ENCODE measurements at regions not wholly inside any gene's neighbourhood (a gene's known extent, or its start where the extent isn't known, plus 50 kb on each side); places are given as distances from the start of the nearest gene placed in this dataset.

DNA sequence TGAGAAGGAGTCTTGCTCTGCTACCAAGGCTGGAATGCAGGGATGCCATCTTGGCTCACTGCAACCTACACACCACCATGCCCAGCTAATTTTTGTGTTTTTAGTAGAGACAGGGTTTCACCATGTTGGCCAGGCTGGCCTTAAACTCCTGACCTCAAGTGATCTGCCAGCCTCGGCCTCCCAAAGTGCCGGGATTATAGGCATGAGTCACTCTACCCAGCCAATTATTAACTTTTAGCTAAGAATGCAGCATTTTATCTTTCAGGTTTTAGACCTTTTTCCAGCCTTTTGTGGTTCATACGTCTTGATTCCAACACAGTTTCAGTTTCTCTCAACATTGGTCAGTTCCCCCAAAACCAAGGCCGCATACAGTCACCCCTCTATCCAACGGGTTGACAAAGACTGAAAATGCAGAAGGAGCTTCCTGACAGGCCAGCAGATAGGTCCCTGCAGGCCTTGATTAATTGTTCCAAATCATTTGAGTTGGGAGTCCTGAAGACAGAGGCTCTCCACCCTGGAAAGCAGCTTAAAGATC is 262.2 kb upstream of the KLHL29 start:
- DNase-seq: no peak

- DNase-seq: no peak
These were observed 261.3 kb upstream of the KLHL29 start for GRCh38 chr2:23123686-23124085.

GRCh38 chr2:23124214-23124750 is 260.7 kb upstream of the KLHL29 start:
- DNase-seq: no peak

DNA sequence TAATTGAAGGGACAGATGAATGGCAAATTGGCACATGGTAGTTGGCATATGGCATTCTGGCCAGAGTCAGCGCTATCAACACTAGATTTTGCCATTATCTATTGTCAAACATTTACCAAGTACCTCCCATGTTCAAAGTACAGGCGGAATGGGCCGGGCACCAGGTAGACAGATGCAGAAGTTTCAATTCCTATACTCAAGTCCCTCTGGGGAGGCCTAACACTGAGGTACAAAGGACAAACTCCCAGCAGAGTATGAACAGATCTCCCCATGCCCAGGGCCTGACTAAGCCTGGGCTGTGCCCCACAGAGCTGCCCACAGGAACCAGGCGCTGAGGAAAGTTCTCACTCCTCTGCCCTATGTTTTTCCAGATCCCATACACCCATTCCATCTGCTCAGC is 257.5 kb upstream of the KLHL29 start:
- no peak for DNase-seq

- DNase-seq: no peak
These were observed 256.2 kb upstream of the KLHL29 start for GRCh38 chr2:23128684-23129292.

DNA sequence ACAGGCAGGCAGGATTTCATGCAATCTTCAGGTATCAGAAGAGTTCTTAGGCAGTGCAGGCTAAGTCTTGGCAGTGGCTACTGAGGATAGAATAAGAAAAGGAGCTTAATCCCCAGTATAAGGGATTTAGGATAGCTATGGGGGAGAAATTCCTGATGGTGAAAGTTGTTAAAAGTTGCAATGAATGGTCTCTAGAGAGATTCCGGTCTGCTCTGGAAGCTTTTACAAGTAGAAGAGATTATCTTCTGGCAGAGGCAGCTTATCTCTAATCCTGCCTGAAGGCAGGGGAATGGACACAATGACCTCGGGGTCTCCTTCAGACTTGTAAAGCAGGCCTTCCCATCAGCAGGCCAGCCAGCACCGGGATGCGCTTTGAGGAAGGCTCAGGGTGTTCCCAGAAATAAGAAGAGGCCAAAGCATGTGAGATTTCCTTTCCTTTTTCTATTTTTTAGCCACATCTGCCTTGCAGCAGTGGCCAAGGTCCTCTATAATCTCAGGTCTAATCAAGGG is 253.9 kb upstream of the KLHL29 start:
- DNase-seq: no peak

GRCh38 chr2:23132000-23132399 is 253.0 kb upstream of the KLHL29 start:
- DNase-seq: no peak

GRCh38 chr2:23132823-23133595 is 252.0 kb upstream of the KLHL29 start:
- DNase-seq: no peak

- DNase-seq: no peak
These were observed 250.3 kb upstream of the KLHL29 start for GRCh38 chr2:23134726-23135125.

- DNase-seq: no peak
These were observed 249.4 kb upstream of the KLHL29 start for GRCh38 chr2:23135481-23136100.

- DNase-seq: no peak
These were observed 247.8 kb upstream of the KLHL29 start for GRCh38 chr2:23137166-23137565.

- no peak for DNase-seq
These were observed 246.3 kb upstream of the KLHL29 start for GRCh38 chr2:23138701-23139100.

DNA sequence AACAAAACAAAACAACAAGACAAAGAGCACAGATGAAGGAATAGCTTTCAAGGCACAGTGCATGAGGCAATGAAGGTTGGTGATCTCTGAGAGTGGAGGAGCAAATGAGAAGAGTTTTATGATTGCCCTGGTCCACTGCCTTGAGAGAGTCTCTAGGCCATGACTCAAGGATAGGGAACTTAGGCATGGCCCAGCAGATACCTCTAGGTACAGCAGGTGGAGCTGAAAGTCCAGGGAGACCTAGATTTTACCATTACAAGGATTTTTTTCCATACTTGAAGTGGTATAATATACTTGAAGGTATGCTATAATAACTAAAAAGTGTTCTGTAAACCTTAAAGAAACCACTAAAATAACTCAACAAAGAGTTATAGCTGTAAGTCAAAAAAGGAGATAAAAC is 239.5 kb upstream of the KLHL29 start:
- no peak for DNase-seq

DNA sequence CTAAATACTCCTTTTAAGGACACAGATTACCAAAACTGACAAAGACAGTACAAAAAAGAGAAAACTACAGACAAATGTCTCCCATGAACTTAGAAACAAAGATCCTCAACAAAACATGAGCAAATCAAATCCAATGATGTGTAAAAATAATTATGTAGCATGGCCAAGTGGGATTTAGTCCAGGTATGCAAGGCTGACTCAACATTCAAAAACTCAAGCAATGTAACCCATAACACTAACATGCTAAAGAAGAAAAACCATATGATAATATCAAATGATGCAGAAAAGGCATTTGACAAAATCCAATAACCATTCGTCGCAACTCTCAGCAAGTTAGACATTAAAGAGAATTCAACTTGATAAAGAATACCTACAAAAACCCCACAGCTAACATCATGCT is 239.0 kb upstream of the KLHL29 start:
- DNase-seq: no peak

GRCh38 chr2:23148342-23148741 is 236.6 kb upstream of the KLHL29 start:
- no peak for DNase-seq

GRCh38 chr2:23149777-23150176 is 235.2 kb upstream of the KLHL29 start:
- DNase-seq: no peak

- no peak for DNase-seq
These were observed 231.5 kb upstream of the KLHL29 start for GRCh38 chr2:23153484-23153883.

- DNase-seq: no peak
These were observed 230.0 kb upstream of the KLHL29 start for GRCh38 chr2:23155022-23155421.

DNA sequence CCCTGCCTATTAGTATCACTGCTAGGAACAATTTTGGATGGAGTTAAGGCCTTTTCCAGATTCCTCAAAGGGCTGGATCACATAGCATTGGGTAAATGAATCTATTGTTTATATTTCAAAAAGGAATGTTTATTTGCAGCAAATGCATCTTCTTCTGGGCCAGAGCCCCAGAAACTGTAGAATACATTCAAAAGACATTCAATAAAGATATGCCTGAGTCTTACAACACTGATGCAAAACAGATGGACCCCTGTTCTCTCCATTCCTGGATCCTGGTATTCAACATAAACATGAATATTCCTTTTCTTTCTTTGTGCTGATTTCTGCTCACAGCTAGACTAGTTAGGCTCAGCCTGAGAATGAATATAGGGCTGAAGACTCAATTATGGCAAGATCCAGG is 227.2 kb upstream of the KLHL29 start:
- no peak for DNase-seq

- no peak for DNase-seq
These were observed 226.7 kb upstream of the KLHL29 start for GRCh38 chr2:23158306-23158705.

GRCh38 chr2:23159746-23160405 is 225.1 kb upstream of the KLHL29 start:
- DNase-seq: no peak

DNA sequence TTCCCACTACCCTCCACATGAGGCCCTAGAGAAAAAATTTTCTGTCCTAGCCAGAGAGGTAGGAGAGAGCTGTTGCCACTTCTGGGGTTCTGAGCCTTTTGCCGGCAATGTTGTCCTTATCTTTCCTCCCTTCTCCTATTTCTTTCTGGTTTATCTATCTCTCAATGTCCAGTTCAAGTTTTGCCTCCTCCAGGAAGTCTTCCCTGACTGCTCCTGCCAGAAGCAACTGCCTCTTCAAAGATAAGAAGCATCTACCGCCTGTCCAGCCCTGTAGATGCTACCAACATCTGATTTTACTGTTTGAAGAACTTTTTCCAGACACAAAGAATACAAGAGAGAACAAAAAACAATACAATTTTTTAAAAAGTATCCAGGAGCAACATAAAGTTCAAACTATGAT is 220.8 kb upstream of the KLHL29 start:
- no peak for DNase-seq

- no peak for DNase-seq
These were observed 215.1 kb upstream of the KLHL29 start for GRCh38 chr2:23169896-23170295.
